IMR-90 (cell line): ENCODE measurements at regions not wholly inside any gene's neighbourhood (a gene's known extent, or its start where the extent isn't known, plus 50 kb on each side); places are given as distances from the start of the nearest gene placed in this dataset.
"Not testable (repeated sequence)": the region's sequence is repeated elsewhere in the genome, so short reads cannot be mapped to it uniquely, and the experiment has no call there.

ENCODE experiments used
- ATAC-seq: fragments of 200-7000 bp; cut with Tn5 transposase; 2 replicates; pipeline ENCODE4 v1.9.1; 2020; ENCODE audit warnings: low read depth, mild to moderate bottlenecking, moderate library complexity
- BruUV-seq: library from RNA; stranded (reverse); fragments of 400-500 nt; replicated peaks from 2 replicates; lab custom pipeline; 2021; lab: Mats Ljungman, UMichigan
- CTCF ChIA-PET: fragments of 300-600 bp; formaldehyde crosslinking; extraction: SDS; loops from one replicate; lab custom pipeline; 2021; ENCODE audit warnings: antibody characterized with exemption; lab: Yijun Ruan, JAX
- POLR2A ChIA-PET: fragments of 300-600 bp; sonication (Branson Sonifier 250); formaldehyde crosslinking; loops from one replicate; lab custom pipeline; 2022; ENCODE audit warnings: antibody characterized with exemption; ENCODE audit not compliant: unreplicated experiment; lab: Charles Lee
- DNase-seq: peaks from one replicate; pipeline ENCODE4 v3.0.0; 2013
- H2AFZ ChIP-seq: replicated peaks from 2 replicates; pipeline ENCODE3; 2013; ENCODE audit warnings: low read length, mild to moderate bottlenecking; ENCODE audit not compliant: poor library complexity
- H2AK5ac ChIP-seq: 2 replicates; pipeline ENCODE4 v1.6.1; 2013; ENCODE audit warnings: low read depth, low read length, inconsistent platforms
- H2AK9ac ChIP-seq: replicated peaks from 2 replicates; pipeline ENCODE3; 2013; ENCODE audit warnings: mild to moderate bottlenecking, low read depth, low read length, moderate library complexity; ENCODE audit not compliant: poor library complexity
- H2BK120ac ChIP-seq: 2 replicates; pipeline ENCODE4 v1.6.1; 2013; ENCODE audit warnings: low read depth, low read length, inconsistent platforms
- H2BK15ac ChIP-seq: 3 replicates; pipeline ENCODE4 v1.6.1; 2013; ENCODE audit warnings: low read depth, low read length, inconsistent platforms
- H2BK20ac ChIP-seq: 2 replicates; pipeline ENCODE4 v1.6.1; 2013; ENCODE audit warnings: low read depth, mild to moderate bottlenecking, inconsistent platforms, low read length, moderate library complexity
- H2BK5ac ChIP-seq: 2 replicates; pipeline ENCODE4 v1.6.1; 2013; ENCODE audit warnings: mild to moderate bottlenecking, low read depth, low read length, inconsistent platforms; ENCODE audit not compliant: poor library complexity, severe bottlenecking
- H3K14ac ChIP-seq: replicated peaks from 2 replicates; pipeline ENCODE4 v1.6.1; 2013; ENCODE audit warnings: low read depth, low read length, inconsistent platforms
- H3K18ac ChIP-seq: 2 replicates; pipeline ENCODE4 v1.6.1; 2013; ENCODE audit warnings: low read depth, low read length, control low read depth
- H3K23ac ChIP-seq: 2 replicates; pipeline ENCODE4 v1.6.1; 2013; ENCODE audit warnings: low read depth, low read length, inconsistent platforms
- H3K27ac ChIP-seq: 2 replicates; pipeline ENCODE4 v1.5.1; 2013; ENCODE audit warnings: mild to moderate bottlenecking, control low read depth, low read length; ENCODE audit not compliant: insufficient read depth
- H3K27me3 ChIP-seq: 2 replicates; pipeline ENCODE4 v1.6.1; 2013; ENCODE audit warnings: low read length; ENCODE audit not compliant: control insufficient read depth, insufficient read depth
- H3K36me3 ChIP-seq: 2 replicates; pipeline ENCODE4 v1.6.1; 2013; ENCODE audit warnings: low read length, mixed read lengths; ENCODE audit not compliant: control insufficient read depth, insufficient read depth
- H3K4ac ChIP-seq: 2 replicates; pipeline ENCODE4 v1.6.1; 2013; ENCODE audit warnings: low read depth, low read length, inconsistent platforms
- H3K4me1 ChIP-seq: 2 replicates; pipeline ENCODE4 v1.6.1; 2013; ENCODE audit warnings: low read length, mixed read lengths; ENCODE audit not compliant: control insufficient read depth, insufficient read depth
- H3K4me2 ChIP-seq: 2 replicates; pipeline ENCODE4 v1.6.1; 2013; ENCODE audit warnings: low read depth, mild to moderate bottlenecking, control low read depth, low read length, moderate library complexity
- H3K4me3 ChIP-seq: 2 replicates; pipeline ENCODE4 v1.5.1; 2013; ENCODE audit warnings: low read depth, mild to moderate bottlenecking, control low read depth, low read length, moderate library complexity; ENCODE audit not compliant: insufficient read depth
- H3K56ac ChIP-seq: 2 replicates; pipeline ENCODE4 v1.6.1; 2013; ENCODE audit warnings: low read length, inconsistent platforms; ENCODE audit not compliant: insufficient read depth; ENCODE audit errors: extremely low read depth
- H3K79me1 ChIP-seq, 2 experiments: 2 replicates each; pipeline ENCODE4 v1.6.1; 2013; ENCODE audit warnings: low read length in 2 of 2, inconsistent platforms in 1 of 2, low read depth in 1 of 2
- H3K9ac ChIP-seq: 2 replicates; pipeline ENCODE4 v1.6.1; 2013; ENCODE audit warnings: low read depth, low read length, control low read depth
- H3K9me1 ChIP-seq: 2 replicates; pipeline ENCODE4 v1.6.1; 2013; ENCODE audit warnings: low read length, inconsistent platforms; ENCODE audit not compliant: insufficient read depth
- H3K9me3 ChIP-seq: 2 replicates; pipeline ENCODE4 v1.6.1; 2013; ENCODE audit warnings: low read length; ENCODE audit not compliant: control insufficient read depth, insufficient read depth
- H4K20me1 ChIP-seq: 2 replicates; pipeline ENCODE4 v1.6.1; 2013; ENCODE audit warnings: low read length, inconsistent platforms; ENCODE audit not compliant: insufficient read depth
- H4K5ac ChIP-seq: 2 replicates; pipeline ENCODE4 v1.6.1; 2013; ENCODE audit warnings: mild to moderate bottlenecking, low read depth, low read length, control low read depth
- H4K8ac ChIP-seq, 2 experiments: 2 replicates each; pipeline ENCODE4 v1.6.1; 2013; ENCODE audit warnings: low read depth in 2 of 2, low read length in 2 of 2, control low read depth in 1 of 2, inconsistent platforms in 1 of 2
- H4K91ac ChIP-seq: 2 replicates; pipeline ENCODE4 v1.6.1; 2013; ENCODE audit warnings: low read depth, low read length, inconsistent platforms; ENCODE audit not compliant: insufficient read depth
- WGBS, 2 experiments: methylation state at CpG; one replicate each; pipeline versions ENCODE4 v1.1.5 to v1.1.7; 2013; ENCODE audit warnings: missing lambda C conversion rate in 2 of 2; ENCODE audit not compliant: insufficient read length in 1 of 2; ENCODE audit errors: extremely low coverage in 2 of 2; 5-methylcytosine and 5-hydroxymethylcytosine counted together
- dilution Hi-C: fragments of 300-500 bp; cut with HindIII; formaldehyde crosslinking; loops from one replicate; pipeline ENCODE4 v1.14.3; 2018; ENCODE audit warnings: low sequenced_read_pairs; ENCODE audit not compliant: unreplicated experiment
- in situ Hi-C: fragments of 300-500 bp; cut with MboI; formaldehyde crosslinking; loops from 3 replicates; pipeline ENCODE4 v1.14.3; 2019; ENCODE audit warnings: low sequenced_read_pairs, inconsistent platforms, mixed read lengths
- intact Hi-C: fragments of 100-400 bp; cut with micrococcal nuclease; formaldehyde crosslinking; loops from 2 replicates; pipeline ENCODE4 v1.10.0; 2022

- H2AK9ac ChIP-seq, H3K9ac ChIP-seq, H2BK120ac ChIP-seq, H3K18ac ChIP-seq, H2BK20ac ChIP-seq, ATAC-seq, H2BK15ac ChIP-seq, H4K8ac ChIP-seq, dilution Hi-C loops, H4K91ac ChIP-seq, H3K27ac ChIP-seq, H3K4me1 ChIP-seq, CTCF ChIA-PET, H4K20me1 ChIP-seq, intact Hi-C loops, H2AFZ ChIP-seq, POLR2A ChIA-PET, BruUV-seq, H3K23ac ChIP-seq, H2BK5ac ChIP-seq, H3K56ac ChIP-seq, H3K4ac ChIP-seq, H3K9me1 ChIP-seq, H3K14ac ChIP-seq, H3K27me3 ChIP-seq, H3K4me3 ChIP-seq, H3K36me3 ChIP-seq, H3K79me1 ChIP-seq, H3K4me2 ChIP-seq, in situ Hi-C loops, H2AK5ac ChIP-seq, DNase-seq, H3K9me3 ChIP-seq, H4K5ac ChIP-seq: not testable (repeated sequence)
- WGBS, 2 experiments = 40% methylated on average over 1 of the region's 1 CpG; no CpG with 5 or more reads in 1 of the 2 experiments
These were observed 56.2 kb downstream of the SPATA31A6 start for GRCh38 chr9:42239445-42240260.

- H2BK15ac ChIP-seq, H2BK120ac ChIP-seq, H3K36me3 ChIP-seq, H2AK5ac ChIP-seq, H3K23ac ChIP-seq, in situ Hi-C loops, BruUV-seq, CTCF ChIA-PET, H3K56ac ChIP-seq, H3K9me3 ChIP-seq, H4K8ac ChIP-seq, H3K14ac ChIP-seq, dilution Hi-C loops, H3K4me3 ChIP-seq, H4K91ac ChIP-seq, H4K5ac ChIP-seq, H2AFZ ChIP-seq, H3K9me1 ChIP-seq, ATAC-seq, H3K18ac ChIP-seq, H3K4me2 ChIP-seq, H2AK9ac ChIP-seq, H3K27me3 ChIP-seq, H3K4ac ChIP-seq, H3K9ac ChIP-seq, POLR2A ChIA-PET, H3K4me1 ChIP-seq, H2BK5ac ChIP-seq, H3K27ac ChIP-seq, H3K79me1 ChIP-seq, H2BK20ac ChIP-seq, H4K20me1 ChIP-seq, intact Hi-C loops: not testable (repeated sequence)
- WGBS, 2 experiments = no CpG with 5 or more reads among the region's 1 CpG
- peak; percentile 47 for DNase-seq
These were observed 56.8 kb downstream of the SPATA31A6 start for GRCh38 chr9:42240261-42240579.
